ENCODE measurements at regions not wholly inside any gene's neighbourhood (a gene's known extent, or its start where the extent isn't known, plus 50 kb on each side); places are given as distances from the start of the nearest gene placed in this dataset.
"Not testable (repeated sequence)": the region's sequence is repeated elsewhere in the genome, so short reads cannot be mapped to it uniquely, and the experiment has no call there.

- H3K27ac ChIP-seq (ENCODE audit: low read depth, low read length): no peak overlapping the region
Measured at GRCh38 chr1:166705376-166706289, 133.6 kb upstream of the POGK start.

GRCh38 chr1:166716620-166717019 is 122.7 kb upstream of the POGK start:
- H3K4me3 ChIP-seq (ENCODE audit: low read depth, low read length): no peak overlapping the region
- H3K79me2 ChIP-seq (ENCODE audit: control insufficient read depth, insufficient read depth, low read length, unreplicated experiment): no peaks in the 10 kb centered on the region
- no peaks in the 10 kb centered on the region for H3K27me3 ChIP-seq (ENCODE audit: insufficient read depth, low read length)
- H3K27ac ChIP-seq (ENCODE audit: low read depth, low read length): no peak overlapping the region
- H2AFZ ChIP-seq (ENCODE audit: low read length, unreplicated experiment): no peak overlapping the region
- no peaks in the 10 kb centered on the region for H3K4me1 ChIP-seq (ENCODE audit: control insufficient read depth, insufficient read depth, low read length, unreplicated experiment)
- no peaks in the 10 kb centered on the region for H3K36me3 ChIP-seq (ENCODE audit: insufficient read depth, low read length)

More at GRCh38 chr1:166705376-166706289, 133.6 kb upstream of the POGK start:
- H3K79me2 ChIP-seq (ENCODE audit: control insufficient read depth, insufficient read depth, low read length, unreplicated experiment): no peaks in the 10 kb centered on the region
- H2AFZ ChIP-seq (ENCODE audit: low read length, unreplicated experiment): no peak overlapping the region
- H3K36me3 ChIP-seq (ENCODE audit: insufficient read depth, low read length): no peaks in the 10 kb centered on the region
- H3K4me1 ChIP-seq (ENCODE audit: control insufficient read depth, insufficient read depth, low read length, unreplicated experiment): no peaks in the 10 kb centered on the region
- no peaks in the 10 kb centered on the region for H3K27me3 ChIP-seq (ENCODE audit: insufficient read depth, low read length)
- H3K4me3 ChIP-seq (ENCODE audit: low read depth, low read length): no peak overlapping the region

GRCh38 chr1:166721145-166721544 is 118.1 kb upstream of the POGK start:
- H3K27ac ChIP-seq (ENCODE audit: low read depth, low read length): no peak overlapping the region
- no peak overlapping the region for H3K4me3 ChIP-seq (ENCODE audit: low read depth, low read length)
- no peaks in the 10 kb centered on the region for H3K4me1 ChIP-seq (ENCODE audit: control insufficient read depth, insufficient read depth, low read length, unreplicated experiment)
- H3K36me3 ChIP-seq (ENCODE audit: insufficient read depth, low read length): no peaks in the 10 kb centered on the region
- H3K27me3 ChIP-seq (ENCODE audit: insufficient read depth, low read length): no peaks in the 10 kb centered on the region
- no peaks in the 10 kb centered on the region for H3K79me2 ChIP-seq (ENCODE audit: control insufficient read depth, insufficient read depth, low read length, unreplicated experiment)
- H2AFZ ChIP-seq (ENCODE audit: low read length, unreplicated experiment): no peak overlapping the region

GRCh38 chr1:166730299-166730888 is 108.9 kb upstream of the POGK start:
- no peak overlapping the region for H2AFZ ChIP-seq (ENCODE audit: low read length, unreplicated experiment)

GRCh38 chr1:166738140-166738539 is 101.1 kb upstream of the POGK start:
- no peaks in the 10 kb centered on the region for H3K79me2 ChIP-seq (ENCODE audit: control insufficient read depth, insufficient read depth, low read length, unreplicated experiment)
- no peak overlapping the region for H2AFZ ChIP-seq (ENCODE audit: low read length, unreplicated experiment)
- H3K36me3 ChIP-seq (ENCODE audit: insufficient read depth, low read length): no peaks in the 10 kb centered on the region
- H3K4me3 ChIP-seq (ENCODE audit: low read depth, low read length): no peak overlapping the region
- no peak overlapping the region for H3K27ac ChIP-seq (ENCODE audit: low read depth, low read length)
- no peaks in the 10 kb centered on the region for H3K4me1 ChIP-seq (ENCODE audit: control insufficient read depth, insufficient read depth, low read length, unreplicated experiment)
- no peaks in the 10 kb centered on the region for H3K27me3 ChIP-seq (ENCODE audit: insufficient read depth, low read length)

More at GRCh38 chr1:166730299-166730888, 108.9 kb upstream of the POGK start:
- no peak overlapping the region for H3K27ac ChIP-seq (ENCODE audit: low read depth, low read length)
- H3K4me1 ChIP-seq (ENCODE audit: control insufficient read depth, insufficient read depth, low read length, unreplicated experiment): no peaks in the 10 kb centered on the region
- no peaks in the 10 kb centered on the region for H3K27me3 ChIP-seq (ENCODE audit: insufficient read depth, low read length)
- H3K79me2 ChIP-seq (ENCODE audit: control insufficient read depth, insufficient read depth, low read length, unreplicated experiment): no peaks in the 10 kb centered on the region
- H3K4me3 ChIP-seq (ENCODE audit: low read depth, low read length): no peak overlapping the region
- no peaks in the 10 kb centered on the region for H3K36me3 ChIP-seq (ENCODE audit: insufficient read depth, low read length)

GRCh38 chr1:166738873-166739272 is 100.4 kb upstream of the POGK start:
- Histone ChIP-seq H3K27ac (ENCODE audit: low read depth, low read length) (no peak overlapping the region), H2AFZ (ENCODE audit: low read length, unreplicated experiment) (no peak overlapping the region), H3K4me3 (ENCODE audit: low read depth, low read length) (no peak overlapping the region), H3K27me3 (ENCODE audit: insufficient read depth, low read length) (no peaks in the 10 kb centered on the region), H3K36me3 (ENCODE audit: insufficient read depth, low read length) (no peaks in the 10 kb centered on the region), H3K79me2 (ENCODE audit: control insufficient read depth, insufficient read depth, low read length, unreplicated experiment) (no peaks in the 10 kb centered on the region), H3K4me1 (ENCODE audit: control insufficient read depth, insufficient read depth, low read length, unreplicated experiment) (no peaks in the 10 kb centered on the region)

GRCh38 chr1:166740668-166741276 is 98.5 kb upstream of the POGK start:
- Histone ChIP-seq H2AFZ (ENCODE audit: low read length, unreplicated experiment) (no peak overlapping the region), H3K4me1 (ENCODE audit: control insufficient read depth, insufficient read depth, low read length, unreplicated experiment) (no peaks in the 10 kb centered on the region), H3K4me3 (ENCODE audit: low read depth, low read length) (no peak overlapping the region), H3K36me3 (ENCODE audit: insufficient read depth, low read length) (no peaks in the 10 kb centered on the region), H3K27me3 (ENCODE audit: insufficient read depth, low read length) (no peaks in the 10 kb centered on the region), H3K79me2 (ENCODE audit: control insufficient read depth, insufficient read depth, low read length, unreplicated experiment) (no peaks in the 10 kb centered on the region), H3K27ac (ENCODE audit: low read depth, low read length) (no peak overlapping the region)

- Histone ChIP-seq H3K36me3 (ENCODE audit: insufficient read depth, low read length) (no peaks in the 10 kb centered on the region), H3K27me3 (ENCODE audit: insufficient read depth, low read length) (no peaks in the 10 kb centered on the region), H3K27ac (ENCODE audit: low read depth, low read length) (no peak overlapping the region), H3K79me2 (ENCODE audit: control insufficient read depth, insufficient read depth, low read length, unreplicated experiment) (no peaks in the 10 kb centered on the region), H3K4me1 (ENCODE audit: control insufficient read depth, insufficient read depth, low read length, unreplicated experiment) (no peaks in the 10 kb centered on the region), H2AFZ (ENCODE audit: low read length, unreplicated experiment) (no peak overlapping the region), H3K4me3 (ENCODE audit: low read depth, low read length) (no peak overlapping the region)
Measured at GRCh38 chr1:166763318-166763717, 76.0 kb upstream of the POGK start.

GRCh38 chr1:166766942-166767341 is 72.3 kb upstream of the POGK start:
- Histone ChIP-seq H2AFZ (ENCODE audit: low read length, unreplicated experiment) (no peak overlapping the region), H3K27ac (ENCODE audit: low read depth, low read length) (no peak overlapping the region), H3K27me3 (ENCODE audit: insufficient read depth, low read length) (no peaks in the 10 kb centered on the region), H3K4me3 (ENCODE audit: low read depth, low read length) (no peak overlapping the region), H3K36me3 (ENCODE audit: insufficient read depth, low read length) (no peaks in the 10 kb centered on the region), H3K4me1 (ENCODE audit: control insufficient read depth, insufficient read depth, low read length, unreplicated experiment) (no peaks in the 10 kb centered on the region), H3K79me2 (ENCODE audit: control insufficient read depth, insufficient read depth, low read length, unreplicated experiment) (no peaks in the 10 kb centered on the region)

GRCh38 chr1:166784646-166785045 is 54.6 kb upstream of the POGK start:
- H3K27me3 ChIP-seq (ENCODE audit: insufficient read depth, low read length); H3K4me1 ChIP-seq (ENCODE audit: control insufficient read depth, insufficient read depth, low read length, unreplicated experiment); H3K27ac ChIP-seq (ENCODE audit: low read depth, low read length); H2AFZ ChIP-seq (ENCODE audit: low read length, unreplicated experiment); H3K36me3 ChIP-seq (ENCODE audit: insufficient read depth, low read length); H3K4me3 ChIP-seq (ENCODE audit: low read depth, low read length); H3K79me2 ChIP-seq (ENCODE audit: control insufficient read depth, insufficient read depth, low read length, unreplicated experiment): not testable (repeated sequence)

All from ACC112 (cell line).